ENCODE measurements at regions not wholly inside any gene's neighbourhood (a gene's known extent, or its start where the extent isn't known, plus 50 kb on each side); places are given as distances from the start of the nearest gene placed in this dataset.

DNA sequence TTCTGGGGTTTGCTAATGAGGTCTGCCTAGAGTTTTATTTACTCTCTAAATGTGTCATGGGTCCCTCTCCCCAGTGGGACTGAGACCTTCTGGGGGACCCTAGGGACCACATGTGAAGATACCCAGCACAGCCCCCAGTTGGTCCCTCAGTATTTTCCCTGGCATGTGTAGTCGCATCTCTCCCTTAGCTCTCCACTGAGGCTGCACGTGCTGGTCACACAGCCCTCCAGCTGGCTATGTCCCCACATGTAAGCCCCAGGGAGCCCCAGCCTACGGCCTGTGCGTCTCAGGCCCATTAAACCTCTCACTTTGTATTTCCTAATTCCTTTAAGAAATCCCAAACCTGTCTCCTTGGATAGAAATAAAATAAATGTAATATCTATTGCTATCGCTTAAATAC lies 189.6 kb upstream of the TSHZ3 start (continued):
- TF ChIP-seq, protein P1, sequence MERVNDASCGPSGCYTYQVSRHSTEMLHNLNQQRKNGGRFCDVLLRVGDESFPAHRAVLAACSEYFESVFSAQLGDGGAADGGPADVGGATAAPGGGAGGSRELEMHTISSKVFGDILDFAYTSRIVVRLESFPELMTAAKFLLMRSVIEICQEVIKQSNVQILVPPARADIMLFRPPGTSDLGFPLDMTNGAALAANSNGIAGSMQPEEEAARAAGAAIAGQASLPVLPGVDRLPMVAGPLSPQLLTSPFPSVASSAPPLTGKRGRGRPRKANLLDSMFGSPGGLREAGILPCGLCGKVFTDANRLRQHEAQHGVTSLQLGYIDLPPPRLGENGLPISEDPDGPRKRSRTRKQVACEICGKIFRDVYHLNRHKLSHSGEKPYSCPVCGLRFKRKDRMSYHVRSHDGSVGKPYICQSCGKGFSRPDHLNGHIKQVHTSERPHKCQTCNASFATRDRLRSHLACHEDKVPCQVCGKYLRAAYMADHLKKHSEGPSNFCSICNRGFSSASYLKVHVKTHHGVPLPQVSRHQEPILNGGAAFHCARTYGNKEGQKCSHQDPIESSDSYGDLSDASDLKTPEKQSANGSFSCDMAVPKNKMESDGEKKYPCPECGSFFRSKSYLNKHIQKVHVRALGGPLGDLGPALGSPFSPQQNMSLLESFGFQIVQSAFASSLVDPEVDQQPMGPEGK (CRISPR knock-in tag; IDR thresholded peaks at IDR 0.05): no peak
- TF ChIP-seq, protein P2, sequence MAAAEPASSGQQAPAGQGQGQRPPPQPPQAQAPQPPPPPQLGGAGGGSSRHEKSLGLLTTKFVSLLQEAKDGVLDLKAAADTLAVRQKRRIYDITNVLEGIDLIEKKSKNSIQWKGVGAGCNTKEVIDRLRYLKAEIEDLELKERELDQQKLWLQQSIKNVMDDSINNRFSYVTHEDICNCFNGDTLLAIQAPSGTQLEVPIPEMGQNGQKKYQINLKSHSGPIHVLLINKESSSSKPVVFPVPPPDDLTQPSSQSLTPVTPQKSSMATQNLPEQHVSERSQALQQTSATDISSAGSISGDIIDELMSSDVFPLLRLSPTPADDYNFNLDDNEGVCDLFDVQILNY (CRISPR knock-in tag; conservative IDR thresholded peaks at IDR 0.05): no peak

DNA sequence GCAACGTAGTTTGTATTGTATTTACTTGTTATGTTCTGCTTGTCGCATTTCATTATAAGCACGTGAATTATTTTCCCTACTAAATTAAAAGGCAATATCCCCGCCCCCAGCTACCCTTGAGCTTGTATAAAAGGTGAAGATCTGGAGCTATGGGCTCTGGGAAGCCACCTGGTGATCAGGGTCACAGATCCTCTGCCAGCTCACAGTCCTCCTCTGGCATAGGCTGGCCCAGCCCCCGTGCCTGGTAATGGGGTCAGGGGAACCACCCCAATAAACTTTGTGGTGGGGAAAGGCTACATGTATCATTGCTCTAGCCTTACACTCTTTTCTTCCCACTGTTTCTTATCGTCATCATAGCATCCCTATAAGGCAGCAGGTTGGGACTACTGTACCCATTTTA lies 190.2 kb upstream of the TSHZ3 start:
- no peaks in the 10 kb centered on the region for H3K79me2 ChIP-seq (ENCODE audit: insufficient read depth, low read length)
- no peak for DNase-seq (ENCODE audit: low spot score)
- no peak overlapping the region for H3K4me2 ChIP-seq (ENCODE audit: low read depth, low read length)
- no peaks in the 10 kb centered on the region for H4K20me1 ChIP-seq (ENCODE audit: insufficient read depth, low read length)
- no peaks in the 10 kb centered on the region for H3K36me3 ChIP-seq (replicated peaks in 1 of 2; ENCODE audit: control insufficient read depth in 1 of 2, insufficient read depth in 2 of 2, low read length in 2 of 2)
- intact Hi-C loops (cut with micrococcal nuclease; ENCODE audit: unreplicated experiment): no loop called here
- no peaks in the 10 kb centered on the region for H3K27me3 ChIP-seq (ENCODE audit: control insufficient read depth in 1 of 2, insufficient read depth in 2 of 2, low read length in 2 of 2)
- H3K9ac ChIP-seq (ENCODE audit: insufficient read depth, low read depth, low read length): no peak overlapping the region
- H3K4me1 ChIP-seq (ENCODE audit: insufficient read depth, low read length): no peaks in the 10 kb centered on the region
- H3K4me3 ChIP-seq (replicated peaks in 1 of 3; ENCODE audit: insufficient read depth in 1 of 3, low read depth in 2 of 3, low read length in 3 of 3): no peak overlapping the region
- FAIRE-seq: no peak
- ChIA-PET POLR2A (no interaction called here), CTCF (ENCODE audit: low intra/inter-chr PET ratio, low total read pairs) (no interaction called here)
- peaks cover 87% of the 10 kb centered on the region for H3K9me3 ChIP-seq (ENCODE audit: low read length)
- no TSS peak for BruUV-seq (replicated peaks)
- WGBS (ENCODE audit: low lambda C conversion rate): 26% methylated on average over 6 of the region's 6 CpGs
- in situ Hi-C loops (cut with HindIII; ENCODE audit: extremely low pct_ligation_motif_present, low pct_unique_long_range_greater_than_20kb): no loop called here
- H3K27ac ChIP-seq (ENCODE audit: extremely low read length, insufficient read depth, low read length): no peak overlapping the region
- H2AFZ ChIP-seq (ENCODE audit: low read length): no peak overlapping the region
- ATAC-seq: no peak
- TF ChIP-seq MAF1 (CRISPR knock-in tag; IDR thresholded peaks at IDR 0.05; ENCODE audit: borderline replicate concordance) (no peak), SRY (CRISPR knock-in tag; IDR thresholded peaks at IDR 0.05) (no peak), ZNF333 (CRISPR knock-in tag; IDR thresholded peaks at IDR 0.05; ENCODE audit: borderline replicate concordance) (no peak), ZNF34 (CRISPR knock-in tag; IDR thresholded peaks at IDR 0.05; ENCODE audit: borderline replicate concordance) (no peak), GPN1 (CRISPR knock-in tag; IDR thresholded peaks at IDR 0.05; ENCODE audit: borderline replicate concordance) (no peak), ZNF737 (CRISPR knock-in tag; IDR thresholded peaks at IDR 0.05; ENCODE audit: borderline replicate concordance) (no peak), HOXA9 (CRISPR knock-in tag; IDR thresholded peaks at IDR 0.05; ENCODE audit: borderline replicate concordance) (no peak), EZH2 (conservative IDR thresholded peaks at IDR 0.05; ENCODE audit: low read depth, low read length) (no peak), ZNF446 (CRISPR knock-in tag; IDR thresholded peaks at IDR 0.05) (no peak), ZNF792 (CRISPR knock-in tag; IDR thresholded peaks at IDR 0.05) (no peak), ZNF891 (CRISPR knock-in tag; IDR thresholded peaks at IDR 0.05) (no peak), NCOR1 (IDR thresholded peaks at IDR 0.05; ENCODE audit: borderline replicate concordance, low read length) (no peak), ZNF558 (CRISPR knock-in tag; IDR thresholded peaks at IDR 0.05; ENCODE audit: borderline replicate concordance) (no peak), ZNF317 (CRISPR knock-in tag; IDR thresholded peaks at IDR 0.05) (no peak)
- TF ChIP-seq, protein P3, sequence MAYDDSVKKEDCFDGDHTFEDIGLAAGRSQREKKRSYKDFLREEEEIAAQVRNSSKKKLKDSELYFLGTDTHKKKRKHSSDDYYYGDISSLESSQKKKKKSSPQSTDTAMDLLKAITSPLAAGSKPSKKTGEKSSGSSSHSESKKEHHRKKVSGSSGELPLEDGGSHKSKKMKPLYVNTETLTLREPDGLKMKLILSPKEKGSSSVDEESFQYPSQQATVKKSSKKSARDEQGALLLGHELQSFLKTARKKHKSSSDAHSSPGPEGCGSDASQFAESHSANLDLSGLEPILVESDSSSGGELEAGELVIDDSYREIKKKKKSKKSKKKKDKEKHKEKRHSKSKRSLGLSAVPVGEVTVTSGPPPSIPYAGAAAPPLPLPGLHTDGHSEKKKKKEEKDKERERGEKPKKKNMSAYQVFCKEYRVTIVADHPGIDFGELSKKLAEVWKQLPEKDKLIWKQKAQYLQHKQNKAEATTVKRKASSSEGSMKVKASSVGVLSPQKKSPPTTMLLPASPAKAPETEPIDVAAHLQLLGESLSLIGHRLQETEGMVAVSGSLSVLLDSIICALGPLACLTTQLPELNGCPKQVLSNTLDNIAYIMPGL (CRISPR knock-in tag; IDR thresholded peaks at IDR 0.05; ENCODE audit: borderline replicate concordance in 1 of 2, low read depth in 1 of 2): no peak
- TF ChIP-seq, protein P2 (CRISPR knock-in tag; conservative IDR thresholded peaks at IDR 0.05): no peak

All from HepG2 (cell line).